Keratinocyte (primary cell): ENCODE measurements at regions not wholly inside any gene's neighbourhood (a gene's known extent, or its start where the extent isn't known, plus 50 kb on each side); places are given as distances from the start of the nearest gene placed in this dataset.
A peak's percentile ranks its signal among the peaks of the same experiment; 100 is the strongest.

ENCODE experiments used
- DNase-seq: peaks from one replicate; pipeline ENCODE4 v3.0.0-alpha.2; 2011; ENCODE audit warnings: low read depth, missing footprints, low spot score
- FAIRE-seq: peaks from 2 replicates; lab custom pipeline; 2011; peaks lifted over from hg19 to GRCh38; lab: Jason Lieb, UNC
- H2AFZ ChIP-seq: 2 replicates; pipeline ENCODE4 v1.6.0; 2012; ENCODE audit warnings: low read length, control low read depth, inconsistent platforms; ENCODE audit not compliant: control insufficient read depth
- H3K27ac ChIP-seq: 2 replicates; pipeline ENCODE4 v1.5.1; 2011; ENCODE audit warnings: low read length; ENCODE audit not compliant: control insufficient read depth, insufficient read depth
- H3K27me3 ChIP-seq: 3 replicates; pipeline ENCODE4 v1.6.0; 2011; ENCODE audit warnings: low read length; ENCODE audit not compliant: control insufficient read depth, insufficient read depth; ENCODE audit errors: extremely low read depth
- H3K36me3 ChIP-seq, 2 experiments: 2 replicates in 1 of 2; 3 replicates in 1 of 2; pipeline ENCODE4 v1.5.1; 2011; ENCODE audit warnings: low read length in 2 of 2, mild to moderate bottlenecking in 1 of 2; ENCODE audit not compliant: control insufficient read depth in 2 of 2, insufficient read depth in 2 of 2; ENCODE audit errors: extremely low read depth in 1 of 2
- H3K4me1 ChIP-seq: 3 replicates; pipeline ENCODE4 v1.5.1; 2011; ENCODE audit warnings: low read length; ENCODE audit not compliant: control insufficient read depth, insufficient read depth; ENCODE audit errors: extremely low read depth
- H3K4me2 ChIP-seq: 3 replicates; pipeline ENCODE4 v1.6.0; 2011; ENCODE audit warnings: low read depth, low read length; ENCODE audit not compliant: control insufficient read depth, insufficient read depth; ENCODE audit errors: extremely low read depth
- H3K4me3 ChIP-seq, 3 experiments: fragments of 200-600 bp in 1 of 3; sonication (generic) in 1 of 3; 2 replicates in 2 of 3; 3 replicates in 1 of 3; pipeline ENCODE4 v1.5.1; 2011 to 2016; ENCODE audit warnings: low read length in 3 of 3, mild to moderate bottlenecking in 3 of 3, control low read depth in 2 of 3, inconsistent platforms in 1 of 3, low read depth in 1 of 3, mixed read lengths in 1 of 3, mixed run types in 1 of 3, moderate library complexity in 1 of 3; ENCODE audit not compliant: control insufficient read depth in 2 of 3, insufficient read depth in 2 of 3; ENCODE audit errors: extremely low read depth in 1 of 3
- H3K79me2 ChIP-seq: 2 replicates; pipeline ENCODE4 v1.6.0; 2012; ENCODE audit warnings: low read length; ENCODE audit not compliant: control insufficient read depth, insufficient read depth
- H3K9ac ChIP-seq: 3 replicates; pipeline ENCODE4 v1.6.0; 2011; ENCODE audit warnings: low read length; ENCODE audit not compliant: control insufficient read depth, insufficient read depth; ENCODE audit errors: extremely low read depth
- H3K9me1 ChIP-seq: 3 replicates; pipeline ENCODE4 v1.6.0; 2011; ENCODE audit warnings: low read length; ENCODE audit not compliant: control insufficient read depth, insufficient read depth; ENCODE audit errors: extremely low read depth
- H3K9me3 ChIP-seq: 2 replicates; pipeline ENCODE4 v1.5.1; 2012; ENCODE audit warnings: low read depth, low read length; ENCODE audit not compliant: control insufficient read depth
- H4K20me1 ChIP-seq: 3 replicates; pipeline ENCODE4 v1.6.0; 2011; ENCODE audit warnings: low read length; ENCODE audit not compliant: control insufficient read depth, insufficient read depth; ENCODE audit errors: extremely low read depth
- EZH2 ChIP-seq: IDR thresholded peaks from one replicate; pipeline ENCODE4 v1.6.1; 2012; ENCODE audit warnings: inconsistent platforms, mild to moderate bottlenecking, low read length, moderate library complexity
- dilution Hi-C: fragments of 300-500 bp; cut with MboI; formaldehyde crosslinking; loops from one replicate; pipeline ENCODE4 v1.7.0; 2020; ENCODE audit warnings: low sequenced_read_pairs; ENCODE audit not compliant: extremely low pct_ligation_motif_present
- TF ChIP-seq, protein P1 (sequence below), 3 experiments: IDR thresholded peaks in 1 of 3; conservative IDR thresholded peaks in 1 of 3; optimal IDR thresholded peaks in 1 of 3; 2 replicates in 2 of 3; 3 replicates in 1 of 3; pipeline versions ENCODE3 to v1.5.1; 2011; ENCODE audit warnings: low read length in 3 of 3, mild to moderate bottlenecking in 3 of 3, moderate library complexity in 2 of 3, control low read depth in 1 of 3, inconsistent platforms in 1 of 3; ENCODE audit not compliant: insufficient read depth in 2 of 3; ENCODE audit errors: extremely low read depth in 1 of 3

DNA sequence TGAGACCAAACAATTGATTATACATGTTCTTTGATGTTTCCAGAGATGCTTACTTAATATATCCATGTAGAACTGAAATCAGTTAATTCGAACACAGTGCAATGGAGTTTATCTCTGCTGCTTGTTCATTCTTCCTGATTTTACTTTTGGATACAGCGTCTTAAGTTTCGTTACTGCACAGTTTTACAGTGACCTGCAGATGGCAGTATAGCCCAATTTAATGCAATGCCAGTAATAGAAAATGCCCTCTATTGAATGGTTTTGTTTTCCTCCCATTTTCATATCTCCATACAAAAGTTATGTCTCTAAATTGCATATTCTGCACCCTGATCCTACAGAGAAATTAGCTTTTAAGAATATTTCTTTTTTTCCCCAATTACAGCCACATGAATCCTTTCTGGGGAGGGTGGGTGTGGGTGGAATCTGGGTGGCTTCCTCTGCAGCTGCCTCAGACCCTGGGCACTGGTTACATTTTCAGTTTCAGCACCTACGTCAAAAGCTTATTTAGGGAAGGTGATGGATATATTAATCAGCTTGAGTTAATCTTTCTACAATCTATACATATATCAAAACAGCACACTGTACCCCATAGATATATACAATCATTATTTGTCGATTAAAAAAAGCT is 101.1 kb upstream of the DCD start:
- Histone ChIP-seq H4K20me1 (no peaks in the 10 kb centered on the region), H3K36me3 (no peaks in the 10 kb centered on the region), H3K4me2 (no peak overlapping the region), H3K4me3 (no peak overlapping the region), H3K9ac (no peak overlapping the region), H2AFZ (no peak overlapping the region), H3K27me3 (no peaks in the 10 kb centered on the region), H3K79me2 (no peaks in the 10 kb centered on the region), H3K9me1 (no peaks in the 10 kb centered on the region), H3K27ac (no peak overlapping the region), H3K4me1 (no peaks in the 10 kb centered on the region), H3K9me3 (no peaks in the 10 kb centered on the region)
- FAIRE-seq (peak; percentile 73), DNase-seq (no peak)
- dilution Hi-C loops: no loop called here
- no peak for TF ChIP-seq EZH2
- TF ChIP-seq, protein P1, sequence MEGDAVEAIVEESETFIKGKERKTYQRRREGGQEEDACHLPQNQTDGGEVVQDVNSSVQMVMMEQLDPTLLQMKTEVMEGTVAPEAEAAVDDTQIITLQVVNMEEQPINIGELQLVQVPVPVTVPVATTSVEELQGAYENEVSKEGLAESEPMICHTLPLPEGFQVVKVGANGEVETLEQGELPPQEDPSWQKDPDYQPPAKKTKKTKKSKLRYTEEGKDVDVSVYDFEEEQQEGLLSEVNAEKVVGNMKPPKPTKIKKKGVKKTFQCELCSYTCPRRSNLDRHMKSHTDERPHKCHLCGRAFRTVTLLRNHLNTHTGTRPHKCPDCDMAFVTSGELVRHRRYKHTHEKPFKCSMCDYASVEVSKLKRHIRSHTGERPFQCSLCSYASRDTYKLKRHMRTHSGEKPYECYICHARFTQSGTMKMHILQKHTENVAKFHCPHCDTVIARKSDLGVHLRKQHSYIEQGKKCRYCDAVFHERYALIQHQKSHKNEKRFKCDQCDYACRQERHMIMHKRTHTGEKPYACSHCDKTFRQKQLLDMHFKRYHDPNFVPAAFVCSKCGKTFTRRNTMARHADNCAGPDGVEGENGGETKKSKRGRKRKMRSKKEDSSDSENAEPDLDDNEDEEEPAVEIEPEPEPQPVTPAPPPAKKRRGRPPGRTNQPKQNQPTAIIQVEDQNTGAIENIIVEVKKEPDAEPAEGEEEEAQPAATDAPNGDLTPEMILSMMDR (optimal IDR thresholded peaks at IDR 0.05 in 1 of 3, IDR thresholded peaks at IDR 0.05 in 1 of 3, conservative IDR thresholded peaks at IDR 0.05 in 1 of 3; ENCODE audit: extremely low read depth in 1 of 3, insufficient read depth in 2 of 3, low read length in 3 of 3): peak in 2 of 3 experiments; percentile 61 to 68

DNA sequence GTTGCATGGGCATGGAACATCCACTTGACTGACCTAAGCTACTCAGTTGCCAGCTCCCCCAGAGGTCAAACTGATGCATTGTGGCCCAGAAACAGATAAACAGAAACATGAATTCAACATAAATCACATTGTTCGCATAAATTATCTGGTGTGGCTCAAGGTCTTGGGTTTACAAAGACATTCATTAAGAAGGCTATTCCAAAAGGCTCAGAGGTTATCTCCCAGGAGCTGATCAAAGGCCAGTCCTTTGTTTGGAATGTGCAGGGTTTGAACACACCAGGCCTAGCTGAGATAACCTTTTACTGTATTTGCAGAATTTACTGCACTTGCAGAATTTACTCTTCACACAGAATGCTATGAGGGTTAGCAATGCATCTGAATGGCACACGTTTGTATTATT is 96.4 kb upstream of the DCD start:
- dilution Hi-C loops: no loop called here
- no peaks in the 10 kb centered on the region for H3K79me2 ChIP-seq
- H3K9me3 ChIP-seq: no peaks in the 10 kb centered on the region
- H3K9ac ChIP-seq: no peak overlapping the region
- DNase-seq: no peak
- no peak overlapping the region for H2AFZ ChIP-seq
- no peak overlapping the region for H3K4me3 ChIP-seq
- no peaks in the 10 kb centered on the region for H3K27me3 ChIP-seq
- no peaks in the 10 kb centered on the region for H3K4me1 ChIP-seq
- TF ChIP-seq, protein P1 (optimal IDR thresholded peaks at IDR 0.05 in 1 of 3, IDR thresholded peaks at IDR 0.05 in 1 of 3, conservative IDR thresholded peaks at IDR 0.05 in 1 of 3; ENCODE audit: extremely low read depth in 1 of 3, insufficient read depth in 2 of 3, low read length in 3 of 3): no peak
- TF ChIP-seq EZH2: no peak
- no peaks in the 10 kb centered on the region for H3K9me1 ChIP-seq
- no peak overlapping the region for H3K27ac ChIP-seq
- FAIRE-seq: no peak
- no peak overlapping the region for H3K4me2 ChIP-seq
- H3K36me3 ChIP-seq: no peaks in the 10 kb centered on the region
- no peaks in the 10 kb centered on the region for H4K20me1 ChIP-seq
